HepG2 (cell line): ENCODE measurements at regions not wholly inside any gene's neighbourhood (a gene's known extent, or its start where the extent isn't known, plus 50 kb on each side); places are given as distances from the start of the nearest gene placed in this dataset.

Experiments
- CEBPG ChIP-seq: IDR thresholded peaks from 2 replicates; pipeline ENCODE4 v1.6.1; 2016
- FOXA3 ChIP-seq: IDR thresholded peaks from 2 replicates; pipeline ENCODE4 v1.6.1; 2016; ENCODE audit warnings: missing genetic modification reagents, missing compliant biosample characterization
- GABPB1 ChIP-seq: IDR thresholded peaks from 2 replicates; pipeline ENCODE4 v1.6.1; 2016; ENCODE audit warnings: mild to moderate bottlenecking, missing genetic modification reagents, moderate library complexity, missing compliant biosample characterization
- GPBP1L1 ChIP-seq: sonication (generic); formaldehyde crosslinking; IDR thresholded peaks from 2 replicates; pipeline ENCODE4 v1.5.0; 2020; ENCODE audit warnings: mild to moderate bottlenecking, missing genetic modification reagents
- GTF2F1 ChIP-seq: fragments of 150-350 bp; IDR thresholded peaks from 2 replicates; pipeline ENCODE4 v1.6.1; 2014; ENCODE audit warnings: low read length
- HMG20A ChIP-seq: IDR thresholded peaks from 2 replicates; pipeline ENCODE4 v1.6.1; 2016; ENCODE audit warnings: borderline replicate concordance
- IRF2 ChIP-seq: IDR thresholded peaks from 2 replicates; pipeline ENCODE4 v1.6.1; 2018; ENCODE audit warnings: missing genetic modification reagents, missing compliant biosample characterization
- KDM4B ChIP-seq: sonication (generic); formaldehyde crosslinking; IDR thresholded peaks from 2 replicates; pipeline ENCODE4 v1.4.0; 2020; ENCODE audit warnings: missing genetic modification reagents
- MAZ ChIP-seq, 2 experiments: sonication (generic) in 1 of 2; formaldehyde crosslinking in 1 of 2; IDR thresholded peaks; 2 replicates each; pipeline versions ENCODE4 v1.5.0 to v1.6.1; 2012 to 2020; ENCODE audit warnings: low read depth in 2 of 2, mild to moderate bottlenecking in 2 of 2, borderline replicate concordance in 1 of 2, improper control_type of control experiment in 1 of 2, low read length in 1 of 2, missing genetic modification reagents in 1 of 2, moderate library complexity in 1 of 2
- MEIS2 ChIP-seq: sonication (generic); formaldehyde crosslinking; IDR thresholded peaks from 2 replicates; pipeline ENCODE4 v1.9.0; 2021; ENCODE audit warnings: mild to moderate bottlenecking, missing genetic modification reagents
- NFIC ChIP-seq: IDR thresholded peaks from 2 replicates; pipeline ENCODE4 v1.6.1; 2012; ENCODE audit warnings: mild to moderate bottlenecking, low read length, inconsistent platforms
- PHF20 ChIP-seq: sonication (generic); formaldehyde crosslinking; IDR thresholded peaks from 2 replicates; pipeline ENCODE4 v1.5.0; 2020; ENCODE audit warnings: mild to moderate bottlenecking, missing genetic modification reagents
- PHF8 ChIP-seq: sonication (generic); formaldehyde crosslinking; IDR thresholded peaks from 2 replicates; pipeline ENCODE4 v1.5.0; 2020; ENCODE audit warnings: missing genetic modification reagents
- RAD51 ChIP-seq: fragments of 450-650 bp; IDR thresholded peaks from 2 replicates; pipeline ENCODE4 v1.6.1; 2016; ENCODE audit warnings: borderline replicate concordance
- TRAFD1 ChIP-seq: sonication (generic); formaldehyde crosslinking; IDR thresholded peaks from 2 replicates; pipeline ENCODE4 v1.5.1; 2020; ENCODE audit warnings: missing genetic modification reagents, mild to moderate bottlenecking, borderline replicate concordance
- ZBTB25 ChIP-seq: IDR thresholded peaks from 2 replicates; pipeline ENCODE4 v1.6.1; 2018; ENCODE audit warnings: missing genetic modification reagents
- ZNF282 ChIP-seq: fragments of 450-650 bp; IDR thresholded peaks from 2 replicates; pipeline ENCODE4 v1.6.1; 2018; ENCODE audit not compliant: partially characterized antibody
- ZNF326 ChIP-seq: sonication (generic); formaldehyde crosslinking; IDR thresholded peaks from 2 replicates; pipeline ENCODE4 v1.4.0; 2020; ENCODE audit warnings: missing genetic modification reagents, borderline replicate concordance
- ZNF614 ChIP-seq: IDR thresholded peaks from 2 replicates; pipeline ENCODE4 v1.6.1; 2018; ENCODE audit warnings: missing biosample characterization, missing genetic modification reagents, inconsistent platforms, borderline replicate concordance
- ZNF670 ChIP-seq: sonication (generic); formaldehyde crosslinking; IDR thresholded peaks from 2 replicates; pipeline ENCODE4 v1.8.0; 2022; ENCODE audit warnings: mild to moderate bottlenecking, missing genetic modification reagents, borderline replicate concordance
- ZNF7 ChIP-seq: IDR thresholded peaks from 2 replicates; pipeline ENCODE4 v1.6.1; 2016; ENCODE audit warnings: missing biosample characterization, missing genetic modification reagents
- ZNF747 ChIP-seq: sonication (generic); formaldehyde crosslinking; IDR thresholded peaks from 2 replicates; pipeline ENCODE4 v1.8.1; 2023; ENCODE audit warnings: missing genetic modification reagents, mild to moderate bottlenecking, borderline replicate concordance
- TF ChIP-seq, protein P1 (sequence below): sonication (generic); formaldehyde crosslinking; IDR thresholded peaks from 2 replicates; pipeline ENCODE4 v1.4.0; 2020; ENCODE audit warnings: low read depth, mild to moderate bottlenecking, missing genetic modification reagents
- TF ChIP-seq, protein P2 (sequence below): sonication (generic); formaldehyde crosslinking; IDR thresholded peaks from 2 replicates; pipeline ENCODE4 v1.5.0; 2020; ENCODE audit warnings: missing genetic modification reagents

DNA sequence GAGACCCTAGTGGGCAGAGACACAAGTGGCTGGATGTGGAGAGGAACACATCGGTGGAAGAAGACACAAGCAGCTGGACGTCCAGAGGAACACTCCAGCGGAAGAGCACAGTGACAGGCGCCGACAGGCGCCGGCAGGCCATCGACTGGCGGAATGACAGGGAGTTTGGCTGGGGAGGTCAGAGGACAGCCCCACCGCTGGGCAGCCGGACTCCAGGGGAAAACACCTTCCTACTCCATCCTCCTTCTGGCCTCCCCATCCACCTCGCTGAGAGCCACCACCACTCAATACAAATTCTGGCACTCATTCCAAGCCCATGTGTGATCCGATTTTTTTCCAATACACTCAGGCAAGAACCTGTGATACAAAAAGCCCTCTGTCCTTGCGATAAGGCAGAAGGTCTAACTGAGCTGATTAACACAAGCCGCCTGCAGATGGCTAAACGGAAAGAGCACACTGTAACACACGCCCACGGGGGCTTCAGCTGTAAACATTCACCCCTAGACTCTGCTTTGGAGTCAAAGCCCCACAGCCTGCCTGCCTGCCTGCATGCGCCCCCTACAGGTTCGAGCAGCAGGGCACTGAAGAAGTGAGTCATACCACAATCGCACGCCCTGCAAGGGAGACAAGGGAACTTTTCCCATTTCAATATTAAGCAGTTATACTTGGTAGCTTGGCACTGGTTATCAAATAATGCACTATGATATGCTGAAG lies 50.2 kb upstream of the LRP1B start (continued):
- TF ChIP-seq, protein P1, sequence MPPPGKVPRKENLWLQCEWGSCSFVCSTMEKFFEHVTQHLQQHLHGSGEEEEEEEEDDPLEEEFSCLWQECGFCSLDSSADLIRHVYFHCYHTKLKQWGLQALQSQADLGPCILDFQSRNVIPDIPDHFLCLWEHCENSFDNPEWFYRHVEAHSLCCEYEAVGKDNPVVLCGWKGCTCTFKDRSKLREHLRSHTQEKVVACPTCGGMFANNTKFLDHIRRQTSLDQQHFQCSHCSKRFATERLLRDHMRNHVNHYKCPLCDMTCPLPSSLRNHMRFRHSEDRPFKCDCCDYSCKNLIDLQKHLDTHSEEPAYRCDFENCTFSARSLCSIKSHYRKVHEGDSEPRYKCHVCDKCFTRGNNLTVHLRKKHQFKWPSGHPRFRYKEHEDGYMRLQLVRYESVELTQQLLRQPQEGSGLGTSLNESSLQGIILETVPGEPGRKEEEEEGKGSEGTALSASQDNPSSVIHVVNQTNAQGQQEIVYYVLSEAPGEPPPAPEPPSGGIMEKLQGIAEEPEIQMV = no peak
- no peak for TF ChIP-seq ZNF670 (CRISPR knock-in tag)
- TF ChIP-seq HMG20A (CRISPR knock-in tag) = 0 out of 2 replicates have a peak, but pooled peaks have one; percentile 22
- TF ChIP-seq ZNF614 = peak; percentile 34; the same call in 1 of the 2 replicates
- no peak; the same call in 1 of the 2 replicates for TF ChIP-seq MEIS2 (CRISPR knock-in tag)
- no peak for TF ChIP-seq ZNF282
- no peak for TF ChIP-seq ZNF326 (CRISPR knock-in tag)
- no peak for TF ChIP-seq PHF20 (CRISPR knock-in tag)
- no peak for TF ChIP-seq TRAFD1 (CRISPR knock-in tag)
- TF ChIP-seq RAD51 = no peak
- TF ChIP-seq, protein P2, sequence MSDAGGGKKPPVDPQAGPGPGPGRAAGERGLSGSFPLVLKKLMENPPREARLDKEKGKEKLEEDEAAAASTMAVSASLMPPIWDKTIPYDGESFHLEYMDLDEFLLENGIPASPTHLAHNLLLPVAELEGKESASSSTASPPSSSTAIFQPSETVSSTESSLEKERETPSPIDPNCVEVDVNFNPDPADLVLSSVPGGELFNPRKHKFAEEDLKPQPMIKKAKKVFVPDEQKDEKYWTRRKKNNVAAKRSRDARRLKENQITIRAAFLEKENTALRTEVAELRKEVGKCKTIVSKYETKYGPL = no peak
- no peak for TF ChIP-seq NFIC
- TF ChIP-seq FOXA3 = no peak
- TF ChIP-seq ZNF747 = no peak
- no peak for TF ChIP-seq KDM4B (CRISPR knock-in tag)
- 0 out of 2 replicates have a peak, but pooled peaks have one; percentile 13 for TF ChIP-seq GABPB1
- TF ChIP-seq ZBTB25 (CRISPR knock-in tag) = no peak
- TF ChIP-seq CEBPG (CRISPR knock-in tag) = no peak
- TF ChIP-seq IRF2 (CRISPR knock-in tag) = no peak
- no peak for TF ChIP-seq PHF8 (CRISPR knock-in tag)
- no peak for TF ChIP-seq GTF2F1
- no peak for TF ChIP-seq MAZ (IDR thresholded peaks at IDR 0.05; ENCODE audit: borderline replicate concordance, low read depth, low read length)
- no peak for TF ChIP-seq MAZ (CRISPR knock-in tag; IDR thresholded peaks at IDR 0.05; ENCODE audit: low read depth)
- TF ChIP-seq GPBP1L1 (CRISPR knock-in tag) = no peak
- TF ChIP-seq ZNF7 (CRISPR knock-in tag) = no peak
